PC-3 (cell line): ENCODE measurements at regions not wholly inside any gene's neighbourhood (a gene's known extent, or its start where the extent isn't known, plus 50 kb on each side); places are given as distances from the start of the nearest gene placed in this dataset.

ENCODE experiments used
- ATAC-seq: fragments of 200-7000 bp; cut with Tn5 transposase; 2 replicates; pipeline ENCODE4 v1.9.1; 2020; ENCODE audit warnings: mild to moderate bottlenecking, moderate library complexity
- BruUV-seq: library from RNA; stranded (reverse); fragments of 400-500 nt; replicated peaks from 2 replicates; lab custom pipeline; 2021; lab: Mats Ljungman, UMichigan
- CTCF ChIA-PET: fragments of 300-600 bp; sonication (Branson Sonifier 250); formaldehyde crosslinking; loops from one replicate; lab custom pipeline; 2022; ENCODE audit warnings: antibody characterized with exemption; lab: Charles Lee
- POLR2A ChIA-PET: fragments of 300-600 bp; sonication (Branson Sonifier 250); formaldehyde crosslinking; loops from one replicate; lab custom pipeline; 2022; ENCODE audit warnings: antibody characterized with exemption; ENCODE audit not compliant: unreplicated experiment; lab: Charles Lee
- DNase-seq: peaks from one replicate; pipeline ENCODE4 v3.0.0-alpha.2; 2015
- H2AFZ ChIP-seq: fragments of 300-600 bp; sonication (generic); 2 replicates; pipeline ENCODE4 v1.6.0; 2016; ENCODE audit warnings: antibody characterized with exemption, low read length
- H3F3A ChIP-seq: fragments of 300-600 bp; sonication (generic); one replicate; pipeline ENCODE4 v1.6.0; 2017; ENCODE audit warnings: antibody characterized with exemption, low read length, control low read depth, mild to moderate bottlenecking; ENCODE audit not compliant: unreplicated experiment
- H3K27ac ChIP-seq: fragments of 300-600 bp; sonication (generic); 2 replicates; pipeline ENCODE4 v1.5.1; 2016; ENCODE audit warnings: mild to moderate bottlenecking, low read length
- H3K27me3 ChIP-seq: fragments of 300-600 bp; sonication (generic); 2 replicates; pipeline ENCODE4 v1.6.1; 2016; ENCODE audit warnings: low read length, mixed read lengths
- H3K36me3 ChIP-seq: fragments of 300-600 bp; sonication (generic); 2 replicates; pipeline ENCODE4 v1.6.1; 2016; ENCODE audit warnings: low read depth, mixed run types, low read length, mixed read lengths
- H3K4me1 ChIP-seq: fragments of 300-600 bp; sonication (generic); 2 replicates; pipeline ENCODE4 v1.5.1; 2016; ENCODE audit warnings: low read length; ENCODE audit not compliant: insufficient read depth
- H3K4me2 ChIP-seq: fragments of 300-600 bp; sonication (generic); 2 replicates; pipeline ENCODE4 v1.6.0; 2016; ENCODE audit warnings: low read length
- H3K4me3 ChIP-seq: fragments of 300-600 bp; sonication (generic); 2 replicates; pipeline ENCODE4 v1.5.1; 2016; ENCODE audit warnings: mild to moderate bottlenecking, low read length, mixed read lengths
- H3K79me2 ChIP-seq: fragments of 300-600 bp; sonication (generic); 2 replicates; pipeline ENCODE4 v1.6.1; 2017; ENCODE audit warnings: low read length, mixed read lengths
- H3K9ac ChIP-seq: fragments of 300-600 bp; sonication (generic); 2 replicates; pipeline ENCODE4 v1.6.0; 2016; ENCODE audit warnings: mild to moderate bottlenecking, low read length
- H3K9me2 ChIP-seq: fragments of 300-600 bp; sonication (generic); replicated peaks from 2 replicates; pipeline ENCODE4 v1.6.1; 2016; ENCODE audit warnings: mixed run types, low read length, mixed read lengths
- H3K9me3 ChIP-seq: fragments of 300-600 bp; sonication (generic); 2 replicates; pipeline ENCODE4 v1.6.1; 2016; ENCODE audit warnings: low read length, mixed read lengths
- H4K20me1 ChIP-seq: fragments of 300-600 bp; sonication (generic); 2 replicates; pipeline ENCODE4 v1.6.1; 2016; ENCODE audit warnings: low read length, mixed read lengths
- CTCF ChIP-seq: fragments of 300-600 bp; sonication (generic); conservative IDR thresholded peaks from 2 replicates; pipeline ENCODE4 v1.5.1; 2017; ENCODE audit warnings: antibody characterized with exemption, low read depth, mild to moderate bottlenecking, low read length
- EZH2 ChIP-seq: fragments of 300-600 bp; sonication (generic); IDR thresholded peaks from one replicate; pipeline ENCODE4 v1.6.1; 2017; ENCODE audit warnings: antibody characterized with exemption, mild to moderate bottlenecking, low read length; ENCODE audit not compliant: unreplicated experiment
- EZH2phosphoT487 ChIP-seq: fragments of 300-600 bp; sonication (generic); IDR thresholded peaks from 2 replicates; pipeline ENCODE4 v1.6.1; 2018; ENCODE audit warnings: mild to moderate bottlenecking, antibody characterized with exemption, low read length, borderline replicate concordance
- intact Hi-C: fragments of 100-400 bp; cut with micrococcal nuclease; formaldehyde crosslinking; loops from 2 replicates; pipeline ENCODE4 v1.9.0; 2023

GRCh38 chr2:67018301-67018700, 378.8 kb upstream of the ETAA1 start:
- TF ChIP-seq EZH2, result no peak
- no peak for TF ChIP-seq CTCF
- TF ChIP-seq EZH2phosphoT487, result no peak
- H3K27ac ChIP-seq, result no peak overlapping the region
- H3K36me3 ChIP-seq, result no peaks in the 10 kb centered on the region
- H3K79me2 ChIP-seq, result no peaks in the 10 kb centered on the region
- POLR2A ChIA-PET, result no interaction called here
- no peaks in the 10 kb centered on the region for H3F3A ChIP-seq
- H3K9me2 ChIP-seq, result no peaks in the 10 kb centered on the region; the same call in 1 of the 2 replicates
- H2AFZ ChIP-seq, result no peak overlapping the region
- CTCF ChIA-PET, result no interaction called here
- no peak overlapping the region for H3K4me3 ChIP-seq
- DNase-seq (no peak), ATAC-seq (no peak)
- intact Hi-C loops, result no loop called here
- H3K4me2 ChIP-seq, result no peak overlapping the region
- no peaks in the 10 kb centered on the region for H3K4me1 ChIP-seq
- no peaks in the 10 kb centered on the region for H3K9me3 ChIP-seq
- H4K20me1 ChIP-seq, result no peaks in the 10 kb centered on the region
- H3K27me3 ChIP-seq, result 0 out of 2 replicates have a peak, but pooled peaks cover 5% of the 10 kb centered on the region
- no peak overlapping the region for H3K9ac ChIP-seq
- no TSS peak for BruUV-seq

DNA sequence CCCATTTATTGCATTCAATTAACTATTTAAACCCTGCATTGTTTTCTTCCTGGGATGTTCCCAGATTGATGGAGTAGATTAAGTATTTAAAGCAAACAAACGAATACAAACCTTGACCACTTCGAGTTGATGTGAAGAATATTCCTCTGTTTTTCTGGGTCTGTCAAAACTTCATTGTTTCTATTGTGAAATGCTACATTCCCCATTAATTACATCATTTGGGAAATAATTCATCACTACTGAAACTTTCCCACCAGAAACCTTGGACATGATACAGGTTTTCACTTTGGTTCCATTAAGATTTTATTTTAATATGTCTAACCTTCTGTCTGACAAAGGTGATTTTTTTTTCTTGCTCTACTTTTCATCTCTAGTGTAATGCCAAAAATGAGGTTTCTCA, 365.1 kb upstream of the ETAA1 start:
- H3K36me3 ChIP-seq, result no peaks in the 10 kb centered on the region
- H3K27ac ChIP-seq, result no peak overlapping the region
- no peak overlapping the region for H3K4me2 ChIP-seq
- H3K79me2 ChIP-seq, result no peaks in the 10 kb centered on the region
- CTCF ChIA-PET, result interaction anchor here (0.5 kb wide), 1 partner anchor 533 kb away, joined by 5 read pairs; no protein-coding TSS in a partner anchor
- TF ChIP-seq CTCF (no peak), EZH2 (no peak), EZH2phosphoT487 (no peak)
- no peak for ATAC-seq
- no peak for DNase-seq
- intact Hi-C loops, result no loop called here
- no peaks in the 10 kb centered on the region for H3F3A ChIP-seq
- no peak overlapping the region for H2AFZ ChIP-seq
- no TSS peak for BruUV-seq
- no peak overlapping the region for H3K9ac ChIP-seq
- H3K9me2 ChIP-seq, result no peaks in the 10 kb centered on the region
- peaks cover 23% of the 10 kb centered on the region for H3K27me3 ChIP-seq
- H3K9me3 ChIP-seq, result no peaks in the 10 kb centered on the region
- POLR2A ChIA-PET, result no interaction called here
- H3K4me3 ChIP-seq, result no peak overlapping the region
- no peaks in the 10 kb centered on the region for H4K20me1 ChIP-seq
- no peaks in the 10 kb centered on the region for H3K4me1 ChIP-seq

- Histone ChIP-seq H3K36me3 (no peaks in the 10 kb centered on the region), H3K4me2 (no peak overlapping the region), H3K27ac (no peak overlapping the region), H3K9me3 (no peaks in the 10 kb centered on the region), H4K20me1 (no peaks in the 10 kb centered on the region), H3K9me2 (no peaks in the 10 kb centered on the region), H3K4me1 (peaks cover 5% of the 10 kb centered on the region; the same call in 1 of the 2 replicates), H3K27me3 (peaks cover 23% of the 10 kb centered on the region), H2AFZ (no peak overlapping the region), H3K9ac (no peak overlapping the region), H3K79me2 (no peaks in the 10 kb centered on the region), H3K4me3 (no peak overlapping the region), H3F3A (no peaks in the 10 kb centered on the region)
- BruUV-seq, result no TSS peak
- ChIA-PET CTCF (no interaction called here), POLR2A (no interaction called here)
- intact Hi-C loops, result no loop called here
- TF ChIP-seq CTCF (no peak), EZH2 (no peak), EZH2phosphoT487 (no peak)
- ATAC-seq, result no peak
- no peak for DNase-seq
Observed at GRCh38 chr2:67036444-67036843, 360.7 kb upstream of the ETAA1 start.
